HFFc6 (cell line): ENCODE measurements at regions not wholly inside any gene's neighbourhood (a gene's known extent, or its start where the extent isn't known, plus 50 kb on each side); places are given as distances from the start of the nearest gene placed in this dataset.

Experiments
- DNase-seq: peaks from one replicate; pipeline ENCODE4 v3.0.0-alpha.2; 2018
- H3K27ac Mint-ChIP-seq: 2 replicates; pipeline ENCODE4 v1.8.0; 2020; ENCODE audit warnings: mild to moderate bottlenecking, mixed read lengths
- H3K27me3 Mint-ChIP-seq: 2 replicates; pipeline ENCODE4 v1.8.0; 2021; ENCODE audit warnings: mild to moderate bottlenecking, moderate library complexity, mixed read lengths; ENCODE audit not compliant: insufficient read depth
- H3K36me3 Mint-ChIP-seq: 2 replicates; pipeline ENCODE4 v1.8.0; 2021; ENCODE audit warnings: low read depth, mixed read lengths
- H3K4me1 Mint-ChIP-seq: 2 replicates; pipeline ENCODE4 v1.8.0; 2020; ENCODE audit warnings: low read depth, mixed read lengths
- H3K4me3 Mint-ChIP-seq: 2 replicates; pipeline ENCODE4 v1.8.0; 2020; ENCODE audit warnings: mild to moderate bottlenecking, moderate library complexity, mixed read lengths
- H3K9me3 Mint-ChIP-seq: 2 replicates; pipeline ENCODE4 v1.8.0; 2020; ENCODE audit warnings: mild to moderate bottlenecking, mixed read lengths
- TF ChIP-seq, protein P1 (sequence below): fragments of 200-600 bp; sonication (generic); IDR thresholded peaks from 2 replicates; pipeline ENCODE4 v1.5.0; 2021; ENCODE audit warnings: antibody characterized with exemption, mild to moderate bottlenecking

- Mint-ChIP-seq H3K4me3 (no peak overlapping the region), H3K36me3 (no peaks in the 10 kb centered on the region), H3K9me3 (no peaks in the 10 kb centered on the region), H3K4me1 (no peaks in the 10 kb centered on the region), H3K27me3 (peaks cover 53% of the 10 kb centered on the region), H3K27ac (no peak overlapping the region)
- no peak for DNase-seq
- TF ChIP-seq, protein P1, sequence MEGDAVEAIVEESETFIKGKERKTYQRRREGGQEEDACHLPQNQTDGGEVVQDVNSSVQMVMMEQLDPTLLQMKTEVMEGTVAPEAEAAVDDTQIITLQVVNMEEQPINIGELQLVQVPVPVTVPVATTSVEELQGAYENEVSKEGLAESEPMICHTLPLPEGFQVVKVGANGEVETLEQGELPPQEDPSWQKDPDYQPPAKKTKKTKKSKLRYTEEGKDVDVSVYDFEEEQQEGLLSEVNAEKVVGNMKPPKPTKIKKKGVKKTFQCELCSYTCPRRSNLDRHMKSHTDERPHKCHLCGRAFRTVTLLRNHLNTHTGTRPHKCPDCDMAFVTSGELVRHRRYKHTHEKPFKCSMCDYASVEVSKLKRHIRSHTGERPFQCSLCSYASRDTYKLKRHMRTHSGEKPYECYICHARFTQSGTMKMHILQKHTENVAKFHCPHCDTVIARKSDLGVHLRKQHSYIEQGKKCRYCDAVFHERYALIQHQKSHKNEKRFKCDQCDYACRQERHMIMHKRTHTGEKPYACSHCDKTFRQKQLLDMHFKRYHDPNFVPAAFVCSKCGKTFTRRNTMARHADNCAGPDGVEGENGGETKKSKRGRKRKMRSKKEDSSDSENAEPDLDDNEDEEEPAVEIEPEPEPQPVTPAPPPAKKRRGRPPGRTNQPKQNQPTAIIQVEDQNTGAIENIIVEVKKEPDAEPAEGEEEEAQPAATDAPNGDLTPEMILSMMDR = no peak
These were observed 182.1 kb downstream of the TFCP2L1 start for GRCh38 chr2:121102941-121103340.

GRCh38 chr2:121103960-121104359 is 181.0 kb downstream of the TFCP2L1 start:
- no peak for DNase-seq
- H3K4me3 Mint-ChIP-seq = no peak overlapping the region
- H3K27me3 Mint-ChIP-seq = peaks cover 42% of the 10 kb centered on the region
- H3K27ac Mint-ChIP-seq = no peak overlapping the region
- no peaks in the 10 kb centered on the region for H3K9me3 Mint-ChIP-seq
- no peaks in the 10 kb centered on the region for H3K4me1 Mint-ChIP-seq
- no peaks in the 10 kb centered on the region for H3K36me3 Mint-ChIP-seq
- TF ChIP-seq, protein P1 = no peak

DNA sequence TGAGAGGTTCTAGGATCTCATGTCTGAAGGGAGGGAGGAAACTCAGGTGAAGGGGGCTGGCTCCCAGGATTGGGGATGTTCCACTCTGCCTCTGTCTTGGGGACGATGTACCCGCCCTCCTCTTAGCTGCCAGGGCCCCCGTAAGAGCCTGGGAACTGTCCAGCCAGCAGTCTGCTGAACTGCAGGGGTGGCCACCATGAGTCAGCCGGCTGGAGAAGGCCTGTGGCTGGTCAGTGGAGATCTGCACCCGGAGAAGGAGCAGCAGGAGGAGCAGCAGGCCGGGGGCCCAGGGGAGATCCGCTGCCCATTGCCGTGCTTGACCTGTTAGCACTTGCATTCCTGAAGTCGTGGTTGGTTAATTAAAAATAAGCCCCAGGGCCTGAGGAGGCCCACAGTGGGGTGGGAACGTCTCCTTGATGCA is 180.3 kb downstream of the TFCP2L1 start:
- no peak for DNase-seq

DNA sequence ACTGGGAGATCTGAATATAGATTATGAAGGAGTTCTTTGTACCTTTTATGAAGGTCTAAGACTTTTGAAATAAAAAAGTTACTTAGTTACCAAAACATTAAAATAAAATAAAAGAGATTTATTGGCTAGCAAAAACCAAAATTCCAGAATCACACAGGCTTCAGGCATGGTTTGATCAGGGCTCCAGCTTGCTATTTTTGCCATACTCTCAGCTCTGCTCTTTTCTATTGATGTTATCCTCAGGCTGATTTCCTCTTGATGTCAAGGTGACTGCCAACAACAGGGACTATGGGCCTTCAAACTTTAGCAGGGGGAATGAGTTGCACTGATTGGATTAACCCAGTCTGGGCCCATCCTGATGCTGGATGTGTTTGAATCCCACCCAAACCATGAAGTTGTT is 174.1 kb downstream of the TFCP2L1 start:
- DNase-seq = no peak
- Mint-ChIP-seq H3K4me3 (no peak overlapping the region), H3K4me1 (no peaks in the 10 kb centered on the region), H3K36me3 (no peaks in the 10 kb centered on the region), H3K27me3 (peaks cover 24% of the 10 kb centered on the region), H3K27ac (no peak overlapping the region), H3K9me3 (no peaks in the 10 kb centered on the region)
- TF ChIP-seq, protein P1 = no peak

More for the DNA sequence above, 180.3 kb downstream of the TFCP2L1 start:
- no peaks in the 10 kb centered on the region for H3K36me3 Mint-ChIP-seq
- H3K4me1 Mint-ChIP-seq = no peaks in the 10 kb centered on the region
- H3K27ac Mint-ChIP-seq = no peak overlapping the region
- H3K4me3 Mint-ChIP-seq = no peak overlapping the region
- TF ChIP-seq, protein P1 = no peak
- H3K27me3 Mint-ChIP-seq = peaks cover 40% of the 10 kb centered on the region
- H3K9me3 Mint-ChIP-seq = no peaks in the 10 kb centered on the region

GRCh38 chr2:121118951-121119350 is 166.1 kb downstream of the TFCP2L1 start:
- Mint-ChIP-seq H3K27me3 (peaks cover 60% of the 10 kb centered on the region), H3K27ac (no peak overlapping the region), H3K4me1 (no peaks in the 10 kb centered on the region), H3K36me3 (no peaks in the 10 kb centered on the region), H3K4me3 (no peak overlapping the region), H3K9me3 (no peaks in the 10 kb centered on the region)
- DNase-seq = no peak
- TF ChIP-seq, protein P1 = no peak

GRCh38 chr2:121120411-121120810 is 164.6 kb downstream of the TFCP2L1 start:
- Mint-ChIP-seq H3K9me3 (no peaks in the 10 kb centered on the region), H3K27me3 (peaks cover 65% of the 10 kb centered on the region), H3K27ac (no peak overlapping the region), H3K36me3 (no peaks in the 10 kb centered on the region), H3K4me1 (no peaks in the 10 kb centered on the region), H3K4me3 (no peak overlapping the region)
- TF ChIP-seq, protein P1 = no peak
- DNase-seq = no peak
